ENCODE measurements at regions not wholly inside any gene's neighbourhood (a gene's known extent, or its start where the extent isn't known, plus 50 kb on each side); places are given as distances from the start of the nearest gene placed in this dataset.

DNA sequence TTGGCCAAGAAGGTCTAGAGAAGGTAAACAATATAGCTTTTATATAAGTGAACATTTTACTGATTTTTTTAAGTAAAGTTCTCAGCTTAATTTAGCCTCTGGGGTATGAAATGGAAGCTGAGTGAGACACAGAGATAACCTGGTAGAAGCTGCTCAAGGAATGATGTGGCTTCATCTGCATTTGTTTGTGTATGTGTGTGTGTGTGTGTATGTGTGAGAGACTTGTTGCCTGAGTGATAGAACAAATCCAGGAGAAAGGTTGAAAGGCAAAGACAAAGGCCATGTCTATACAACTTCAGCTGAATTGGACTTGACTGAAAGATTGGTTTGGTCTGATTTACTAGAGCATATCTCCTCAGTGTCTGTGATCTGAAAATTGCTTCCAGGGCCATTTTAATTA, 63.6 kb downstream of the PCDH7 start:
- DNase-seq: no peak

DNA sequence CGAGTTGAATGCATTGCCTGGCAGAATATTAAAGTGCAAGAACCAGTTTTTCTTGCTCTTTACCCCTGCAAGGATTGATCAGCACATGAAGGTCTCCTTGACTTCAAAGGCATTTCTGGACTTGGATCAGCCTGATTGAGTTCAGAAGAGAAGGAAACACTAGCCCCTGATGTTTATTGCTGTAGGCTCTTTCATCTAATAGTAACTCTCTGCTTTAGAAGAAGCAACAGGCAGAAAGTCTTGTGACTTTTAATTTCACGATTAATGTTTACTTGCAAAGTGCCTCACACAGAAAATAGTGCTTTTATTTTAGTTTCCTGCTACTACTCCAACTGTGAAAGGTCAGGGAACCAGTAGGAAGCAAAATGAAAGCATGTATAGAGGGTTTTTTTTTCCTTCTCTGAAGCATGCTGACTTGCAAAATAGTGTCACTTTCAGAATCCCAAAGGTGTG, 69.1 kb downstream of the PCDH7 start:
- no peak for DNase-seq

DNA sequence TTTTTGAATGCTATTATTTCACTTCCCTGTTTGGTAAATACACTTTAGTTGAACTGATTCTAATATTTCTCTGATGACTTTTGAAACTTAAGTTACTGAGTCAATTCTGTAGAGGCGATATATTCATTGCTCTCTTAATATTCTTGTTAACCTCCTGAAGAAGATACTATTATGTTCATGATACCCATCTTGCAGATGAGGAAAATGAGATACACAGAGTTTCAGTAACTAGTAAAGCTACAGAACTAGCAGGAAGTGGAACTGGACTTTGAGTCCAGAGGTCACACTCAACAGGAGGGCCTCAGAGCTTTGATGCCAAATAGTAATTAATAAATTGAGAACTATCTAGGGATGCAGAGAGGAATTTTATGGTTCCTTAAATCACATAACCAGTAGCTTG, 70.0 kb downstream of the PCDH7 start:
- DNase-seq: no peak

DNA sequence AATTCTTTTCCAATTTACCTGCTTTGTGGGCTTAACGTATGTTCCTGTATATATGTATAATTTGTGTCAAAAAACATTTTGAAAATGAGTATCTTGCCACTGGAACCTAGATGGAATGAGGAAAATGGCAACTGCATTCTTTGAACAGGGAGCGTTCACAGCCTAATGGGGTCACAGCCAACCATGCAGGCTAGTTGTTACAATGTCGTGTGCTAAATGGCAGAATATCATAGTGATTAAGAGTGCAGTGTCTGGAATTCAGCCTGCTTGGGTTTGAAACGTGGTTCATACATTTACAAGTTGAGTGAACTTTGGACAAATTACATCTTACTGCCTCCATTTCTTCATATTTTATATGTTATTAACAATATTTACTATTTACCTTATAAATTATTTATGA, 70.8 kb downstream of the PCDH7 start:
- DNase-seq: no peak

DNA sequence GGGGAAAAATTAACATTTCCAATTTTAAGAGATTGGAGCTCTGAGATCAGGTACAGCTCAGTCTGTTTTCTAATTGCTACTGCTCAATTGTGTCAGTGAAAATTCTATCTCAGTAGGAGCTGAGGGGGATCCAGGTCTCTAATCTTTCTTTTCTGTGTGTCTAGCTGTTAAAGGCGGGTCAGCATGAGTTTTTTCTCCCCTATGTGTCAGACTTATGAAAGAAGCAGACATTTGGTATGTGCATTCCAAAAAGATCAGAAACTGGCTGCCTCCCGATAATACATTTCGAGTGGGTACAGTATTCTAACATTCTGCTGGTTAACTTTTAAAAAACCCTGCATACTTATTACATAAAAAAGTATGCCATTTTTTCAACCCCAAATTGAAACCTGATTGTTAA, 72.4 kb downstream of the PCDH7 start:
- DNase-seq: no peak

DNA sequence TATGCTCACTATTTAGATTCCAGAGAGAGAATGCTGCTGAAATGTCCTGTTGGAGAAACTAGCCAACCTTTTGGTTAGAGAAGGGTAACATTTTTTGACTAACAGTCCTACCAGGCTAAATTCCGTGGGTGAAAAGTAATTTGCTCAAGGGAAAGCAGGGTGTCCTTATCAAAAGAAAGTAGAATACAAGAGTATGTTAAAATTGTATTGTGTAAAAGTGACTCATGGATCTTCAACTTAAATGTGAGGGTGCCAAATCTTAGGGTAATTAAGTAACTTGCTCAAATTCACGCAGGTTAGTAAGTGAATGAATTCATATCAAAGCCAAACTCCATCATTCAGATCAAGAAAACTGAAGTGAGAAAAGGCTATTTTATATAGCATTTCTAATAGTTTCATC, 81.7 kb downstream of the PCDH7 start:
- no peak for DNase-seq

DNA sequence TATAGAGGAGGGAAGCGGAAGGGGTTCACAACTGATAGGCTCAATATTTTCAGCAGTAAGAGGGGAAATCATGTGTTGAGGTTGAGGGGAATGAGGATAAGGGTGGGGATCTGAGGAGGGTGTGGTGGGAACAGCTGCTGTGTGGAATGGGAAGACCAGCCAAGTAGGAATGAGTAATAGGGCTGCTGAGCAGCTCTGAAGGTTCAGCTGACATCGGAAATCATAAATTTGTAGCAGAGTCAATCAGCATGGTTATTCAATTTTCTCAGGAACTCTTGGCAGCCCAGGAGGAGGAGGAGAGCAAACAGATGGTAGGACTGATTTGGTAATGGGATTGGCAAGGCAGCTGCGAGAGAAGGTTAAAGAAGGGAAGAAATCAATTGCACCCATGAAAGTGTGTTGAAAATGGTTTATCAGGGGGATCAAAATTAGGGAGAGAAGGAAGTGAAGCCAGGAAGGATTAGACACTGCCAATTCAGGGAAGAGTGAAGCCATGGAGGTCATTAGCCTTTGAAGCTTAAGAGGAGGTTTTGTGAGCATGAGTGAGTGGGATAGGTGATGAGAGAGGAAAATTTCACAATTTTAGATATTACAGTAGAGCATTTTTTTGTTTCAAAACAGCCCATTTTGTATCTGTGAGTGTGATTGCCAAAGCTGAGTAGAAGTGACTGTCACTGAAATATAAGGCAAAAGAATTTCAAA, 82.6 kb downstream of the PCDH7 start:
- no peak for DNase-seq

DNA sequence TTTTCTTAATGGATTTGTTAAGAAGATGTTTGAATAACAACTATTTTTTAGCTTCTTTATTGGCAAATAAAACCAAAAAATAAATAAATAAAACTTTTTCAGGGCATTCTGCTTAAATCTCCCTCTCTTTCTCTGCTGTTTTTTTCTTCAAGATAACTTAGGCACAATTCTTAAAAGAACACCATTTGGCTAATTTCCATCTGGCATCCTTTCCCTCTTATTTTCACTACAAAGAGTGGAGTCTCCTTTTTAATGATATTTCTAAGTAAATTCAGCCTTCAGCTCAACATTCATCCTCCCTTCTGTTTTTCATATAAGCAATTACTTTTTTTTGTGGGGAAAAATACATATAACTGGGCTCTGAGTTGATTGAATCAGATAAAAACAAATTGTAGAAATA, 88.1 kb downstream of the PCDH7 start:
- no peak for DNase-seq

DNA sequence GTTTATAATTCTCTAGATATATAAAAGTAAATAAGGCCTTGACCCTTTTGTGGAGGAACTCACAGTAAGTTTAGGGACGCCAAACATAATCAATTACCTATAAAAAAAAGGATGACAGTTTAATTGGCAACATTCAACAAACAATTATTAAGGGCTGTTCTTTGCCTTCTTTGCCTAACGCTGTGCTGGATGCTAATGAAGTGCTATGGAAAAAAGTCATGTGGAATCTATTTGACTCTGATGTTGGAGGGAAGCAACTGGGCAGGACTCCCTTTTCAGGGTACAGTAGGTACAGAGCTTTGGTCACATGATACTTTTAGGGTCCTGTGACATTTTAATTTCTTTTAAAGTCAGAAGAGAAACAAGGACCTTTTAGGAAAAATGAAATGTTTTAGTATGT, 91.1 kb downstream of the PCDH7 start:
- DNase-seq: no peak

DNA sequence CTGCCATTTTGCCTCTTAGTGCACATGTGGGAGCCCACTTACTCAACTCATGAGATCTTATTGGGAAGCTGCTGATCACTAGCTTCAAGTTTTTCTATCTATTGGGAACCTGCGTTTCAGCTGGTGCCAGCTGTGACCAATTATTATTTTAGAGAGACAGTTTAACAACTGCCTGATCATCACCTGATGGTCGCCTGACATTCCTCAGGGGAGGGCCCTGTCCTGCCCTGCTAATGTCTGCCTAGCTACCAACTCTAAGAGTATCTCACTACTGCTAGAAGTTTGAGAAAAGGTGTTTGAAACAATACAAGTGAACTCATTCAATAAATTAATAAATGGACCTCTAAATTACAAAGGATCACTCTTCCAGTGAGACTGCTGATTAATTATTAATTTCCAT, 95.5 kb downstream of the PCDH7 start:
- no peak for DNase-seq

DNA sequence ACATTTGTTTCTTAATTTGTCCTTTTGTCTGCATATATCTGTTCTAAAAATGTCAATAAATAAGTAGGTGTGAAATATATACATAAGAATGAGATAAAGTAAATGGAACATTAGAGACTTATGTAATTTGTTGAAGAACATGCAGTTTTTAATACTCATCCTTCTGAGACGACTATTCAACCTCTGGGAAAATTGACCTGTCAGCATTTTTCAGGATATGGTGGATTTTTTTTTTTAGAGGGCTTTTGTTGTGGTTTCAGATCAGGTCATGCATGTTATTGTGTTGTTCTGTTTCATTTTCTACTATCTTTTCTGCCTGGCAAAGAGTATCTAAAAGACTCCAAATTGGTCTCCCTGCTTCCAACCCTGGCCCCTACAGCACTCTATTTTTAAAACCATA, 97.3 kb downstream of the PCDH7 start:
- no peak for DNase-seq

DNA sequence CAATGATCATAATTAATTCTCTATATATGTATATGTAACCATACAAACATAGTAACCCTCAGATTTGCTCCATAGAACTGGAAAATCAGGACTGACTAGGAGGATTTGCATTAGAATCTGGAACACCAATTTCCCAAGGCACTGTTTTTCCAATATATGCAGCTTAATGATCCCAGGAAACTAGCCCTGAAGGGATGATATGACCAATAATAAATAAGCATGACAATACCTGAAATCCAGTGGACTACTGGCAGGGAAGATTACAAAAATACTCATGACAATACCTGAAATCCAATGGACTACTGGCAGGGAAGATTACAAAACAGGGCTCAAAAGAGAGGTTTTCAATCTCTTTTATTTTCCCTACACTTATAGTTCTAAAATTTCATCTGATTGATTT, 98.4 kb downstream of the PCDH7 start:
- no peak for DNase-seq

DNA sequence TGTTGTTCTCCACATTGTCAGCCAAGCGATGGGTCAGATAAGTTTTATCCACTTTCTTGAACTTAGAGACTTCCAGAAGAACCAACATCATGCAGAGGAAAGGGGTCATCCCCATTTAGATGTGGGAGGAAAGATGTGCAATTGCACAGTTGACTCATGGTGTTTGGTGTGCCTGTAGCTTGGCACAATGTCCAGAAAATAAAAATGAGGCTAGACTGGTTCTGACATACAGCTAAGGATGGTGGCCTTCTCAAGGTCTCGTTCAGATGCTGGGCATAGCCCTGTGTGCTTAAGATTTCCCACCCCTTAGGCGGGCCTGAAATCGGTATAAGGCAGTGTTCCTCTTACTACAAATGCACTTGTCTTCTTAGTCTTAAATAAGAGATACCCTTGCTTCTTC, 101.1 kb downstream of the PCDH7 start:
- no peak for DNase-seq

DNA sequence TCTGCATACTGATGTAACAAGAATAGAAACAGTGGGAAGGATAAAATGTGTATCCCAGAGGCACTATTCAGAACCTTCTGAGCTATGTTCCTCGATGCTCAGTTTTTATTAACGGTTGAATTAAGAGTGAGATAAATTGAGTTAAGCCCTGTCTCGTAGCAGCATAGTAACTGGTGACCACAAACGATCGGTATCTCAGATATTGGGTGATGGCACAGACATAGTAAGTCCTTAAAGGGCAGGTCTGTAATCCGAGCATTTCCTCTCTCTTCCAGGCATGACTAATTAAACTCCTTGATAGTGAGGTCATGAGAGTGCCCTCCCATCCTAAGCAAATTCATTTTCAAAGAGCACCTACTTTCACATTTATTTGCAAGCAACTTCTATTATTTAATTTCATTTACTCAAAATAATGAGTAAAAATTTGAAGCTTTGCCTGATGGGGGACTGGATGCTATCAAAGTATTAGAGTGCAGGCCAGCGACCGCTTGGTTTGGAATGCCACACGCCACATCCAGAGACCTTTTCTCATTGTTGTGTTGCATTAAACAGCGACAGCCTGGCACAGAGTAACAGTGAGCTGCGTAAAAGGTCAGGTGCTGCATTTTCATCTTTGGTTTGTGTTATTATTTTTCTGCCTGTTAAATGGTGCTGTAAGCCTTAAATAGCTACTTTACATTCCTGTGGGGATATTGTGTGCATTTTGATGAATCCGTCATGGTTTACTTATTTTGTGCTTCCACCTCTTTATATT, 101.9 kb downstream of the PCDH7 start:
- DNase-seq: no peak

DNA sequence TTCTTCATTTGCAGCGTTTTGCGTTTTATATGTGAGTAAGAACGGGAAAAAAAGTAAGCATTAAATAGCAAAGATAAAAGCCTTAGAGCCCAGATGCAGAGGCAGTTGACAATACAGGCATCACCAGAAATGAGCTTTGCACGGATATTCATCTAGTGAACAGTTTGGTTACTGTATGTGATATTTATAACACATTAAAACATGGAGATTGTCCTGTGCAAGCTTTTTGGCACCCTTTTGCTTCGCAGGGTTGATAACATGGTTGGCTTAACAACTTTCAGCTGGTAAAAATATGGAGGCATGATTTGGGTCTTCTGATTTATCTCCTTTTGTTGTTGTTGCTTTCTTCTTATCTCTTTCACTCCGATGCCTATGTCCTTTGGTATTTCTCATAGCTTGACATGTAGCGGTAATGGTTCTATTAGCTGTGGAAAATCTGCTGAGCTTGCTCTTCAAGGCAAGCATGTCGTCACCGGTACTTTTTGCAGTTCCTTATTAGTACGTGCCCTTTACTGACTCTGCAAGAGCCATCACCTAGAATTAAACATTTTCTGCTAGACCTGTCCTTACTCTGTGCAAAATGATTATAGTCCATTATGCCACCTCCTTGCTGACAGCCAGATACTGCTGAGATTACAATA, 102.9 kb downstream of the PCDH7 start:
- no peak for DNase-seq

DNA sequence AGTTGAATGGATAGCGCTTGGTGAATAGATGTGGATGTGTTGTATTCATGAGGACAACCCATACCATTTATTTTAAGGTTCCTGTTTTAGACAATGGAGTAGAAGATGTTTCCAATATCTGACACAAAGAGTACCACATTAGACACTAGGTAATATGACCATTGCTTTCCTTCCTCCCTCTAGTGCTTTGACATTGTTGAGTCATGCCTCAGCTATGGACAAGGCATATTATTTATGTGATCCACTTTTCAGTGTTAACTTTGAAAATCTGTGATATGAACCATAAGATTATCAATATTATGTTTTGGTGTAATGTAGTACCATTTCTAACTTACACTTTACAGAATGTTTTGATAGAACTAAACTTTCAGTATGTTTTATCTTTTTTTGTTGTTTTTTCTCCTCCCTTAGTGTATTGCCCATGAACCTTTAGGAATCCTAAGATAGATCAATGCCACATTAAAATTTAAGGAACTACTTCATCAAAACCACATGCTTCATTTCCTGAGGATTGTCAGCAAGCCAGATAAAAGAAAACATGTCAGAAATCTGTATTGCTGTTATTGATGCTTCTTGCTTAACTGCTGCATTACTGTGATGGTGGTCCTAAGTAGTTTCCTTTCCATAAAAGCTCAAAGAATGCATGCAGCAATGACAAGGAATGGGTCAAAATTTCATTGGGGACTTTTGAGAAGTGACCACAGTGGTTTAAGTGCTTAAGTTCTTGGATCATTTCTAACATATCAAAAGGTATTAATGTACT, 105.0 kb downstream of the PCDH7 start:
- no peak for DNase-seq

DNA sequence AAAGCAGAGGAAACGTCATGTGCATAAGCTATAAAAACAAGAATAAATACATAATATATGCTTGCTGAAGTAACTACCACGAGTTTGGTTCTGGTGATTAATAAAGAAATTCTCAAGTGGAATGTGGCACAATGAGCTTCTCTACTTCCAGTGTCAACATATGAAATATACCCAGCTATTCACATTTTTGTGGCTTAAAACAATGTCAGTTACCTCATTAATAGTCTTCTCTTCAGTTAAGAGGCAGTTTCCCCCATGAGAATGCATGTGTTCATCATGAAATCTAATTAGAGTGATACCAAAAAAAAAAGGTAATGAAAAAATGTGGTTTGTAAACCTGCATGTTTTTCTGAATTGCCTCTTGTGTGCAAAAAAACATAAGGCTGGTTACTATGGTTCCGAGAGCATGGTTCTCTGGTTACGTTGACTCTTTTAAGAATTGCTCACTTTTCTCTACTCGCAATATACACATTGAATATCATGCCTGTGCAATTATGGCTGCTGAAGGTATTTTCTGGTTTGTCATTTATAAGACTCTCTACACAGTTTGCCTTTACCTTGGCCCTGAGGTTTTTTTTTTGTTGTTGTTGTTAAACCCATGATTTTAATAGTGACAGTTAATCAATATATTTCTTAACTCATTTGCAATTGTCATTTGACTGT, 108.2 kb downstream of the PCDH7 start:
- DNase-seq: no peak

DNA sequence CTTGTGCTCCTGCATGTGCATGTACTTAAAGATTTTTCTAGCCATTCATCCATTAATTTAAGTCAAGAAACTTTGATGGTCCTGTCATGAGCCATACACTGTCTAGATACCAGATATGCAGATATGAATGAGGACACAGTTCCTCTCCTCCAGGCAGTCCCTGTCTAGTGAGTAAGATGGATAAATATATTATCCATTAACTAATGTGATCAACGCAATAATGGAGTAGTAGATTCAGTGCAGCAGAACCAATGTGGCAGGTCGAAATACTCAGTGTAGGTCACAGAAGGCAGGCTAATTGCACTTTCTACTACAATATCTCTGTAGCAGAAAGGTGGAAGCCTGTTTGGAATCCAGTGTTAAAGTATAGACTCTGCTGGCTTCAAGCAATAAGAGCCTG, 112.5 kb downstream of the PCDH7 start:
- no peak for DNase-seq

DNA sequence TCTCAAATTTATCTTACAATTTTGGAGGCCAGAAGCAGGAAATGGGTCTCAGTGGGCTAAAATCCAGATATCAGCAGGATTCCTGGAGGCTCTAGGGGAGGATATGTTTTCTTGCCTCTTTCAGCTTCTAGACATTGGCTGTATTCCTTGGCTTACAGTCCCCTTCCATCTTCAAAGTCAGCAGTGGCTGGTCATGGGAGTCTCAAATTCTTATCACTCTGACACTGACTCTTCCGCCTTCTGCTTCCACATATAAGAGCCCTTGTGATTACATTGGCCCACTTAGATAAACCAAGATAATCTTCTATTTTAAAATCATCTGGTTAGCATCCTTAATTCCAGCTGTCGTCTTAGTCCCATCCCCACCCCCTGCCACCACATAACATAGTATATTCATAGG, 113.0 kb downstream of the PCDH7 start:
- DNase-seq: no peak

DNA sequence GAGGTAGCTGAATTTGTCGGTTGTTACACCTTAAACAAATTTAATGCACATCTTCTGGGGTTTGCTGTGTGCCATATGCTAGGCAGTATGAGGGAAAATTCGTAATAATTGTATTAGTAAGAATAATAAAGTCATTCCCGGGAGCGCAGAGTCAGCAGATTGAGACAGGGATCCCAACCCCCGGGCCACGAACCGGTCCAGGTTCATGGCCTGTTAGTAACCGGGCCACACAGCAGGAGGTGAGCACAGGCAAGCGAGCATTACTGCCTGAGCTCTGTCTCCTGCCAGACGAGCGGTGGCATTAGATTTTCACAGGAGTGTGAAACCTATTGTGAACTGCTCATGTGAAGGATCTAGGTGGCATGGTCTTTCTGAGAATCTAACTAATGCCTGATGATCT, 114.9 kb downstream of the PCDH7 start:
- DNase-seq: no peak

DNA sequence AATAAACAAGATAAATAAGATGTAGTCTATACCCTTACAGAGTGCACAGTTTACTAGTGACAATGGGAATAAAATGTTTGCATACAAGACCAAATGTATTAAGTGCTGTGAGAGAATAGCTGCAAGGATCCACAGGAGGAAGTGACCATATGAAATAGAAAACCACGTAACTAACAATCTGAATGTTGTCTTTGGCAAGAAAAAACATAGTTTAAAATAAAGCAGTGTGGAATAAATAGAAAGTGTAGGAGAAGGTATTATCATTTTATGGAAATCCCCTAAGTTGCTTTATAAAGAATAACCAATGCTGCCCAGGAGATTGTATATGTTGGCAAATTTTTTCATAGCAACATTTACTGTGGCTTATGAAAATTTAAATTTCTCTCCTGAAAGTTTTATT, 116.1 kb downstream of the PCDH7 start:
- DNase-seq: no peak

DNA sequence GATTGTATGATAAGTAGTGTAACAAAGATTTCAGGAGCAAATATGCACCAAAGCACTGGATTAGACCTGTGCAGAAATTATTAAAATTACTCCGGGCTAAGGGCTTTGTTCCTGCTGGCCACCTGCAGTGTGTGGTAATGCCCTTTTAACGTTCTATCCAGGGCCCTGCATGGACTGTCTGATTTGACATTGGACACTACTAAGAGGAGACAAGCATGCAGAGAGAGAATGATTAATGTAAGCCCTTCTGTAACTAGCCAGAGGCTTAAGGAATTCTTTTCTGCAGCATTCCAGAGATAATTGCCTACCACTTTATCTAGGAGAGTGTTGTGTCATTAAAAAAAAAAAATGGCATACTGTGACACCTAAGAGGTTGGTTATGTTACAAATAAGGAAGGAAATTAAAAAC, 117.0 kb downstream of the PCDH7 start:
- no peak for DNase-seq

DNA sequence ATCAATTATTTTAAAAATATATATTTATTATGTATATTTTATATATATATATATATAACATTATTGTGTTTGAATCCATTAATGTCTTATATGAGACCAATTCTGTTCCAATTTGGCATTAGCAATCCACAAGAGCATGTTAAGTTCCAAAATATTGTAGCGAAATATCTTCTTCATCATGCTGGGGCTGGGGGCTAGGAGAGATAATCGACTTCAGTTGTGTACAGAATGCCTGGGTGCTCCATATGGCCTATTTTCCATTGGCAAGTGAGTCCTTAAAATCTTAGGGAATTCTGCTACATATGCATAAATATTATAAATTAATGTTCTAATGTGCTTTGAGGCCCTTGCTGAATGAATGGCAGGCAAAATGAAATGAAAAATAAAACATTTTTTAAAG, 117.7 kb downstream of the PCDH7 start:
- DNase-seq: no peak

All from NCI-H774 (cell line).